HEK293 (cell line): ENCODE measurements at regions not wholly inside any gene's neighbourhood (a gene's known extent, or its start where the extent isn't known, plus 50 kb on each side); places are given as distances from the start of the nearest gene placed in this dataset.
"Not testable (repeated sequence)": the region's sequence is repeated elsewhere in the genome, so short reads cannot be mapped to it uniquely, and the experiment has no call there.

Experiments
- CTCF ChIA-PET: fragments of 350-600 bp; formaldehyde crosslinking; extraction: SDS; loops from one replicate; lab custom pipeline; 2021; ENCODE audit warnings: antibody characterized with exemption; lab: Yijun Ruan, JAX
- POLR2A ChIA-PET: fragments of 300-600 bp; formaldehyde crosslinking; extraction: SDS; loops from one replicate; lab custom pipeline; 2020; ENCODE audit warnings: antibody characterized with exemption, inconsistent platforms; lab: Yijun Ruan, JAX
- H3K27ac ChIP-seq: fragments of 200-500 bp; sonication (Bioruptor generic); 2 replicates; pipeline ENCODE4 v1.5.1; 2014; ENCODE audit warnings: low read depth, low read length, control low read depth, inconsistent platforms; ENCODE audit errors: extremely low read depth
- H3K36me3 ChIP-seq, 2 experiments: fragments of 200-500 bp in 1 of 2; sonication (Bioruptor generic) in 1 of 2; 1 replicate in 1 of 2; 2 replicates in 1 of 2; pipeline ENCODE4 v1.5.1; 2014 to 2017; ENCODE audit warnings: inconsistent platforms in 2 of 2, low read length in 2 of 2; ENCODE audit not compliant: control insufficient read depth in 2 of 2, insufficient read depth in 1 of 2
- H3K4me1 ChIP-seq: fragments of 200-500 bp; sonication (Bioruptor generic); 2 replicates; pipeline ENCODE4 v1.5.1; 2014; ENCODE audit warnings: mild to moderate bottlenecking, low read length, inconsistent platforms; ENCODE audit not compliant: control insufficient read depth, insufficient read depth
- H3K4me3 ChIP-seq: 2 replicates; pipeline ENCODE4 v1.5.1; 2011; ENCODE audit warnings: low read depth, mild to moderate bottlenecking, control low read depth, low read length, moderate library complexity
- H3K9me3 ChIP-seq: fragments of 200-500 bp; sonication (Bioruptor generic); 2 replicates; pipeline ENCODE4 v1.5.1; 2014; ENCODE audit warnings: low read depth, low read length, inconsistent platforms; ENCODE audit not compliant: control insufficient read depth, insufficient read depth
- FEZF1 ChIP-seq: fragments of 450-650 bp; formaldehyde crosslinking; IDR thresholded peaks from 2 replicates; pipeline ENCODE4 v1.5.1; 2016; ENCODE audit warnings: missing biosample characterization, missing genetic modification characterization
- HOXA7 ChIP-seq: sonication (generic); formaldehyde crosslinking; IDR thresholded peaks from 2 replicates; pipeline ENCODE4 v1.8.1; 2022; ENCODE audit warnings: missing genetic modification reagents, borderline replicate concordance
- MYNN ChIP-seq: fragments of 450-650 bp; formaldehyde crosslinking; IDR thresholded peaks from 2 replicates; pipeline ENCODE4 v1.5.1; 2016; ENCODE audit warnings: missing biosample characterization, missing genetic modification characterization, borderline replicate concordance
- SALL2 ChIP-seq: fragments of 450-650 bp; formaldehyde crosslinking; IDR thresholded peaks from 2 replicates; pipeline ENCODE4 v1.5.0; 2017; ENCODE audit warnings: missing biosample characterization, mild to moderate bottlenecking, missing genetic modification characterization, borderline replicate concordance
- SP2 ChIP-seq: fragments of 450-650 bp; formaldehyde crosslinking; IDR thresholded peaks from 2 replicates; pipeline ENCODE4 v1.5.1; 2016; ENCODE audit warnings: missing biosample characterization, missing genetic modification characterization
- ZFP41 ChIP-seq: fragments of 450-650 bp; formaldehyde crosslinking; IDR thresholded peaks from 2 replicates; pipeline ENCODE4 v1.5.1; 2016; ENCODE audit warnings: missing biosample characterization, missing genetic modification characterization, borderline replicate concordance
- ZNF112 ChIP-seq: fragments of 450-650 bp; formaldehyde crosslinking; IDR thresholded peaks from 2 replicates; pipeline ENCODE4 v1.5.0; 2017; ENCODE audit warnings: missing biosample characterization, missing genetic modification characterization
- ZNF114 ChIP-seq: fragments of 450-650 bp; formaldehyde crosslinking; IDR thresholded peaks from 2 replicates; pipeline ENCODE4 v1.5.0; 2017; ENCODE audit warnings: missing biosample characterization, missing genetic modification characterization
- ZNF157 ChIP-seq: fragments of 450-650 bp; formaldehyde crosslinking; IDR thresholded peaks from 2 replicates; pipeline ENCODE4 v1.5.1; 2016; ENCODE audit warnings: missing biosample characterization, missing genetic modification characterization
- ZNF174 ChIP-seq: fragments of 450-650 bp; formaldehyde crosslinking; IDR thresholded peaks from 2 replicates; pipeline ENCODE4 v1.5.0; 2017; ENCODE audit warnings: missing biosample characterization, mild to moderate bottlenecking, missing genetic modification characterization
- ZNF768 ChIP-seq: fragments of 450-650 bp; formaldehyde crosslinking; IDR thresholded peaks from 2 replicates; pipeline ENCODE4 v1.5.1; 2018; ENCODE audit warnings: missing biosample characterization, mild to moderate bottlenecking, missing genetic modification characterization
- TF ChIP-seq, protein P1 (sequence below): fragments of 450-650 bp; formaldehyde crosslinking; IDR thresholded peaks from 2 replicates; pipeline ENCODE4 v1.5.1; 2016; ENCODE audit warnings: missing biosample characterization, missing genetic modification characterization, low read depth
- TF ChIP-seq, protein P2 (sequence below): fragments of 450-650 bp; formaldehyde crosslinking; optimal IDR thresholded peaks from 2 replicates; pipeline ENCODE3; 2016; ENCODE audit warnings: missing biosample characterization, mild to moderate bottlenecking, missing genetic modification characterization
- TF ChIP-seq, protein P3 (sequence below): fragments of 450-650 bp; formaldehyde crosslinking; IDR thresholded peaks from 2 replicates; pipeline ENCODE4 v1.5.1; 2016; ENCODE audit warnings: missing biosample characterization, missing genetic modification characterization
- TF ChIP-seq, protein P4 (sequence below): fragments of 450-650 bp; formaldehyde crosslinking; IDR thresholded peaks from 2 replicates; pipeline ENCODE4; 2016; ENCODE audit warnings: missing biosample characterization, missing genetic modification characterization
- TF ChIP-seq, protein P5 (sequence below): fragments of 450-650 bp; formaldehyde crosslinking; IDR thresholded peaks from 2 replicates; pipeline ENCODE4 v1.5.1; 2016; ENCODE audit warnings: missing biosample characterization, missing genetic modification characterization
- TF ChIP-seq, protein P6 (sequence below): fragments of 450-650 bp; formaldehyde crosslinking; conservative IDR thresholded peaks from 2 replicates; pipeline ENCODE4 v1.5.1; 2016; ENCODE audit warnings: low read depth, missing biosample characterization, missing genetic modification characterization

DNA sequence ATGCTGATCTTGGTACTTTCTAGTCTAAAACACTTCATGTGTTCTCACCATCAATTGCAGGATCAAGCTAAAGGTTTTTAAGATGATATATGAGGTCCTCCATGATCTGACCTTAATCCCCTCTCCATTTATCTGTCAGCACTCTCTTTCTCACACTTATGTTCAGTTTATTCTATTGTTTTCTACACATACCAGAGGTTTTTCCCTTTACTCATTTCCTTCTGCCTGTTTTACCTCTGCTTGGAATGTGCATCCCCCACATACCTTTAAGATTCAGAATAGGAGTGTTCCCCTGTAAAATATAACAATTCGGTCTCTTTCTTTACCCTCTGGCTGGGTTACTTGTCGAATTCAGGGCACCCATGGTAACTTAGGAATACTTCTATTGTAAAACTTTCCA is 219.1 kb upstream of the PKP2 start:
- Histone ChIP-seq H3K36me3 (no peaks in the 10 kb centered on the region), H3K9me3 (no peaks in the 10 kb centered on the region), H3K27ac (no peak overlapping the region), H3K4me1 (no peaks in the 10 kb centered on the region), H3K4me3 (no peak overlapping the region)
- TF ChIP-seq ZNF157: no peak
- TF ChIP-seq, protein P1, sequence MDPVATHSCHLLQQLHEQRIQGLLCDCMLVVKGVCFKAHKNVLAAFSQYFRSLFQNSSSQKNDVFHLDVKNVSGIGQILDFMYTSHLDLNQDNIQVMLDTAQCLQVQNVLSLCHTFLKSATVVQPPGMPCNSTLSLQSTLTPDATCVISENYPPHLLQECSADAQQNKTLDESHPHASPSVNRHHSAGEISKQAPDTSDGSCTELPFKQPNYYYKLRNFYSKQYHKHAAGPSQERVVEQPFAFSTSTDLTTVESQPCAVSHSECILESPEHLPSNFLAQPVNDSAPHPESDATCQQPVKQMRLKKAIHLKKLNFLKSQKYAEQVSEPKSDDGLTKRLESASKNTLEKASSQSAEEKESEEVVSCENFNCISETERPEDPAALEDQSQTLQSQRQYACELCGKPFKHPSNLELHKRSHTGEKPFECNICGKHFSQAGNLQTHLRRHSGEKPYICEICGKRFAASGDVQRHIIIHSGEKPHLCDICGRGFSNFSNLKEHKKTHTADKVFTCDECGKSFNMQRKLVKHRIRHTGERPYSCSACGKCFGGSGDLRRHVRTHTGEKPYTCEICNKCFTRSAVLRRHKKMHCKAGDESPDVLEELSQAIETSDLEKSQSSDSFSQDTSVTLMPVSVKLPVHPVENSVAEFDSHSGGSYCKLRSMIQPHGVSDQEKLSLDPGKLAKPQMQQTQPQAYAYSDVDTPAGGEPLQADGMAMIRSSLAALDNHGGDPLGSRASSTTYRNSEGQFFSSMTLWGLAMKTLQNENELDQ (tag by site-specific recombination): no peak
- CTCF ChIA-PET: no interaction called here
- POLR2A ChIA-PET: no interaction called here

DNA sequence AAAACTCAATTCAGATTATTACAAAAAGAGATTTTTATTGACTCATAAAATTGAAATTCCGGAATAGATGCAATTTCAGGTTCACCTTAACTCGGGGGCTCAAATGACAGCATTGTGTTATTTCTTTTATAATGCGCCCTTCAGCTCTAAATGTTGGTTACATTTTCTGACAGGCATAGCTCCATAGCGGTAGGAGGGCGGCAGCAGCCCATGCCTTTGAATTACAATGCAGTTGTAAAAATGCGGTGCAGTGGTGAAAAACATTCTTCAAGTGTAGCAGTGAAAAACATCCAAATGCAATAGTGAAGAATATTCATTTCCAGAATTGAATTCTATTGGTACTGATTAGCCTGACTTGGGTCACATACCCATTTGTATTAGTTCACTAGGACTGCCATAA is 215.3 kb upstream of the PKP2 start:
- no peak for TF ChIP-seq ZNF114 (tag by site-specific recombination)
- no peak for TF ChIP-seq ZNF112 (tag by site-specific recombination)
- TF ChIP-seq, protein P2, sequence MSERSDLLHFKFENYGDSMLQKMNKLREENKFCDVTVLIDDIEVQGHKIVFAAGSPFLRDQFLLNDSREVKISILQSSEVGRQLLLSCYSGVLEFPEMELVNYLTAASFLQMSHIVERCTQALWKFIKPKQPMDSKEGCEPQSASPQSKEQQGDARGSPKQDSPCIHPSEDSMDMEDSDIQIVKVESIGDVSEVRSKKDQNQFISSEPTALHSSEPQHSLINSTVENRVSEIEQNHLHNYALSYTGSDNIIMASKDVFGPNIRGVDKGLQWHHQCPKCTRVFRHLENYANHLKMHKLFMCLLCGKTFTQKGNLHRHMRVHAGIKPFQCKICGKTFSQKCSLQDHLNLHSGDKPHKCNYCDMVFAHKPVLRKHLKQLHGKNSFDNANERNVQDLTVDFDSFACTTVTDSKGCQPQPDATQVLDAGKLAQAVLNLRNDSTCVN (tag by site-specific recombination): no peak
- TF ChIP-seq FEZF1: no peak
- no peak for TF ChIP-seq ZFP41 (tag by site-specific recombination)
- no peak for TF ChIP-seq MYNN (tag by site-specific recombination)
- no peak for TF ChIP-seq ZNF768
- TF ChIP-seq, protein P3, sequence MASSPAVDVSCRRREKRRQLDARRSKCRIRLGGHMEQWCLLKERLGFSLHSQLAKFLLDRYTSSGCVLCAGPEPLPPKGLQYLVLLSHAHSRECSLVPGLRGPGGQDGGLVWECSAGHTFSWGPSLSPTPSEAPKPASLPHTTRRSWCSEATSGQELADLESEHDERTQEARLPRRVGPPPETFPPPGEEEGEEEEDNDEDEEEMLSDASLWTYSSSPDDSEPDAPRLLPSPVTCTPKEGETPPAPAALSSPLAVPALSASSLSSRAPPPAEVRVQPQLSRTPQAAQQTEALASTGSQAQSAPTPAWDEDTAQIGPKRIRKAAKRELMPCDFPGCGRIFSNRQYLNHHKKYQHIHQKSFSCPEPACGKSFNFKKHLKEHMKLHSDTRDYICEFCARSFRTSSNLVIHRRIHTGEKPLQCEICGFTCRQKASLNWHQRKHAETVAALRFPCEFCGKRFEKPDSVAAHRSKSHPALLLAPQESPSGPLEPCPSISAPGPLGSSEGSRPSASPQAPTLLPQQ: no peak
- no peak for TF ChIP-seq HOXA7 (CRISPR knock-in tag)
- TF ChIP-seq SP2 (tag by site-specific recombination): no peak
- TF ChIP-seq SALL2: no peak
- CTCF ChIA-PET: no interaction called here
- Histone ChIP-seq H3K9me3 (no peaks in the 10 kb centered on the region), H3K36me3 (no peaks in the 10 kb centered on the region), H3K4me1 (no peaks in the 10 kb centered on the region), H3K27ac (no peak overlapping the region), H3K4me3 (no peak overlapping the region)
- POLR2A ChIA-PET: no interaction called here

DNA sequence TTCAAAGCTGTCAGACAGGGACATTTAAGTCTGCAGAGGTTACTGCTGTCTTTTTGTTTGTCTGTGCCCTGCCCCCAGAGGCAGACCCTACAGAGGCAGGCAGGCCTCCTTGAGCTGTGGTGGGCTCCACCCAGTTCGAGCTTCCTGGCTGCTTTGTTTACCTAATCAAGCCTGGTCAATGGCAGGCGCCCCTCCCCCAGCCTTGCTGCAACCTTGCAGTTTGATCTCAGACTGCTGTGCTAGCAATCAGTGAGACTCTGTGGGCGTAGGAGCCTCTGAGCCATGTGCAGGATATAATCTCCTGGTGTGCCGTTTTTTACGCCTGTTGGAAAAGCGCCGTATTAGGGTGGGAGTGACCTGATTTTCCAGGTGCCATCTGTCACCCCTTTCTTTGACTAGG is 211.2 kb upstream of the PKP2 start:
- H3K27ac ChIP-seq, H3K4me3 ChIP-seq, H3K4me1 ChIP-seq, CTCF ChIA-PET, H3K9me3 ChIP-seq, H3K36me3 ChIP-seq, POLR2A ChIA-PET: not testable (repeated sequence)

DNA sequence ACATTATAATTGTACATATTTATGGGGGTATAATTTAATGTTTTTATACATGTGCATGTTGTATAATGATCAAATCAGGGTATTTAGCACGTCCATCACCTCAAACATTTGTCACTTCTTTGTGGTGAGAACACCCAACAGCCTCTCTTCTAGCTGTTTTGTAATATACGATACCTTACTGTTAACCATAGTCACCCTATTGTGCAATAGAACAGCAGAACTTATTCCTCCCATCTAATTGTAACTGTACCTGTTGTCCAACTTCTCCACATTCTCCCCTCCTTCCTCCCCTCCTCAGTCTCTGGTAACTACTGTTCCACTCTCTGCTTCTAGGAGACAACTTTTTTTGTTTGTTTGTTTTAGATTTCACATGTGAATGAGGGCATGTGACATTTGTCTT is 197.0 kb upstream of the PKP2 start:
- POLR2A ChIA-PET: no interaction called here
- CTCF ChIA-PET: no interaction called here
- TF ChIP-seq, protein P4, sequence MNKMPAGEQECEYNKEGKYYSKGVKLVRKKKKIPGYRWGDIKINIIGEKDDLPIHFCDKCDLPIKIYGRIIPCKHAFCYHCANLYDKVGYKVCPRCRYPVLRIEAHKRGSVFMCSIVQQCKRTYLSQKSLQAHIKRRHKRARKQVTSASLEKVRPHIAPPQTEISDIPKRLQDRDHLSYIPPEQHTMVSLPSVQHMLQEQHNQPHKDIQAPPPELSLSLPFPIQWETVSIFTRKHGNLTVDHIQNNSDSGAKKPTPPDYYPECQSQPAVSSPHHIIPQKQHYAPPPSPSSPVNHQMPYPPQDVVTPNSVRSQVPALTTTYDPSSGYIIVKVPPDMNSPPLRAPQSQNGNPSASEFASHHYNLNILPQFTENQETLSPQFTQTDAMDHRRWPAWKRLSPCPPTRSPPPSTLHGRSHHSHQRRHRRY: no peak
- TF ChIP-seq, protein P5, sequence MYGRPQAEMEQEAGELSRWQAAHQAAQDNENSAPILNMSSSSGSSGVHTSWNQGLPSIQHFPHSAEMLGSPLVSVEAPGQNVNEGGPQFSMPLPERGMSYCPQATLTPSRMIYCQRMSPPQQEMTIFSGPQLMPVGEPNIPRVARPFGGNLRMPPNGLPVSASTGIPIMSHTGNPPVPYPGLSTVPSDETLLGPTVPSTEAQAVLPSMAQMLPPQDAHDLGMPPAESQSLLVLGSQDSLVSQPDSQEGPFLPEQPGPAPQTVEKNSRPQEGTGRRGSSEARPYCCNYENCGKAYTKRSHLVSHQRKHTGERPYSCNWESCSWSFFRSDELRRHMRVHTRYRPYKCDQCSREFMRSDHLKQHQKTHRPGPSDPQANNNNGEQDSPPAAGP (tag by site-specific recombination): no peak
- TF ChIP-seq ZFP41 (tag by site-specific recombination) (no peak), ZNF174 (no peak)
- TF ChIP-seq, protein P6, sequence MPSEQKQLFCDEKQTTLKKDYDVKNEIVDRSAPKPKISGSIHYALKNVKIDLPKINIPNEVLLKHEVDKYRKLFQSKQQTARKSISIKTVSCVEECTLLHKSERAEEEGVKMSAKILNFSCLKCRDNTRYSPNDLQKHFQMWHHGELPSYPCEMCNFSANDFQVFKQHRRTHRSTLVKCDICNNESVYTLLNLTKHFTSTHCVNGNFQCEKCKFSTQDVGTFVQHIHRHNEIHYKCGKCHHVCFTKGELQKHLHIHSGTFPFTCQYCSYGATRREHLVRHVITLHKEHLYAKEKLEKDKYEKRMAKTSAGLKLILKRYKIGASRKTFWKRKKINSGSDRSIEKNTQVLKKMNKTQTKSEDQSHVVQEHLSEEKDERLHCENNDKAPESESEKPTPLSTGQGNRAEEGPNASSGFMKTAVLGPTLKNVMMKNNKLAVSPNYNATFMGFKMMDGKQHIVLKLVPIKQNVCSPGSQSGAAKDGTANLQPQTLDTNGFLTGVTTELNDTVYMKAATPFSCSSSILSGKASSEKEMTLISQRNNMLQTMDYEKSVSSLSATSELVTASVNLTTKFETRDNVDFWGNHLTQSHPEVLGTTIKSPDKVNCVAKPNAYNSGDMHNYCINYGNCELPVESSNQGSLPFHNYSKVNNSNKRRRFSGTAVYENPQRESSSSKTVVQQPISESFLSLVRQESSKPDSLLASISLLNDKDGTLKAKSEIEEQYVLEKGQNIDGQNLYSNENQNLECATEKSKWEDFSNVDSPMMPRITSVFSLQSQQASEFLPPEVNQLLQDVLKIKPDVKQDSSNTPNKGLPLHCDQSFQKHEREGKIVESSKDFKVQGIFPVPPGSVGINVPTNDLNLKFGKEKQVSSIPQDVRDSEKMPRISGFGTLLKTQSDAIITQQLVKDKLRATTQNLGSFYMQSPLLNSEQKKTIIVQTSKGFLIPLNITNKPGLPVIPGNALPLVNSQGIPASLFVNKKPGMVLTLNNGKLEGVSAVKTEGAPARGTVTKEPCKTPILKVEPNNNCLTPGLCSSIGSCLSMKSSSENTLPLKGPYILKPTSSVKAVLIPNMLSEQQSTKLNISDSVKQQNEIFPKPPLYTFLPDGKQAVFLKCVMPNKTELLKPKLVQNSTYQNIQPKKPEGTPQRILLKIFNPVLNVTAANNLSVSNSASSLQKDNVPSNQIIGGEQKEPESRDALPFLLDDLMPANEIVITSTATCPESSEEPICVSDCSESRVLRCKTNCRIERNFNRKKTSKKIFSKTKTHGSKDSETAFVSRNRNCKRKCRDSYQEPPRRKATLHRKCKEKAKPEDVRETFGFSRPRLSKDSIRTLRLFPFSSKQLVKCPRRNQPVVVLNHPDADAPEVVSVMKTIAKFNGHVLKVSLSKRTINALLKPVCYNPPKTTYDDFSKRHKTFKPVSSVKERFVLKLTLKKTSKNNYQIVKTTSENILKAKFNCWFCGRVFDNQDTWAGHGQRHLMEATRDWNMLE (tag by site-specific recombination): no peak

More for the DNA sequence above, 197.0 kb upstream of the PKP2 start:
- Histone ChIP-seq H3K36me3 (no peaks in the 10 kb centered on the region), H3K27ac (no peak overlapping the region), H3K4me1 (no peaks in the 10 kb centered on the region), H3K4me3 (no peak overlapping the region), H3K9me3 (no peaks in the 10 kb centered on the region)
